Motor neuron (in vitro differentiated cells): ENCODE measurements at regions not wholly inside any gene's neighbourhood (a gene's known extent, or its start where the extent isn't known, plus 50 kb on each side); places are given as distances from the start of the nearest gene placed in this dataset.
"Not testable (repeated sequence)": the region's sequence is repeated elsewhere in the genome, so short reads cannot be mapped to it uniquely, and the experiment has no call there.

Source experiments
- ATAC-seq, 8 experiments: fragments of 200-7000 bp; cut with Tn5 transposase; replicated peaks in 6 of 8; 2 replicates each; pipeline ENCODE4 v1.8.0; 2021; ENCODE audit warnings: mild to moderate bottlenecking in 8 of 8, moderate library complexity in 8 of 8
- H3K27ac ChIP-seq, 2 donors: fragments of 250-450 bp; sonication (Bioruptor Pico); 2 replicates each; pipeline ENCODE4 v1.9.0; 2021; ENCODE audit warnings: antibody characterized with exemption in 2 of 2, mild to moderate bottlenecking in 2 of 2, moderate library complexity in 1 of 2
- H3K4me1 ChIP-seq, 2 donors: fragments of 250-450 bp; sonication (Bioruptor Pico); replicated peaks in 1 of 2; 2 replicates each; pipeline ENCODE4 v1.6.1; 2021; ENCODE audit warnings: antibody characterized with exemption in 2 of 2, mild to moderate bottlenecking in 2 of 2, moderate library complexity in 1 of 2
- H3K4me3 ChIP-seq, 5 donors: fragments of 250-450 bp; sonication (Bioruptor Pico); 2 replicates each; pipeline ENCODE4 v1.9.0; 2021; ENCODE audit warnings: antibody characterized with exemption in 5 of 5, mild to moderate bottlenecking in 5 of 5, moderate library complexity in 4 of 5
- WGBS, 10 experiments: fragments of 450-650 bp; shearing (Covaris generic); methylation state at CpG; one replicate each; pipeline ENCODE4 v1.0.0; 2022; 5-methylcytosine and 5-hydroxymethylcytosine counted together
- in situ Hi-C, 9 experiments: fragments of 400-800 bp; cut with MboI; loops; one replicate each; pipeline ENCODE4 v1.15.0; 2021; ENCODE audit warnings: low sequenced_read_pairs in 9 of 9, low pct_unique_long_range_greater_than_20kb in 2 of 9; ENCODE audit not compliant: unreplicated experiment in 9 of 9

- Histone ChIP-seq H3K4me1 (peaks cover 21 to 29% of the 10 kb centered on the region in 2 donors), H3K4me3 (no peak overlapping the region), H3K27ac (no peak overlapping the region)
- in situ Hi-C loops = no loop called here
- no peak for ATAC-seq
- 33 to 100% (median 83%) methylated on average over 1 to 5 of the region's 9 CpGs; no CpG with 5 or more reads in 3 of the 10 experiments for WGBS, 10 experiments
Measured at GRCh38 chr6:43934803-43935602, 165.0 kb downstream of the VEGFA start.

DNA sequence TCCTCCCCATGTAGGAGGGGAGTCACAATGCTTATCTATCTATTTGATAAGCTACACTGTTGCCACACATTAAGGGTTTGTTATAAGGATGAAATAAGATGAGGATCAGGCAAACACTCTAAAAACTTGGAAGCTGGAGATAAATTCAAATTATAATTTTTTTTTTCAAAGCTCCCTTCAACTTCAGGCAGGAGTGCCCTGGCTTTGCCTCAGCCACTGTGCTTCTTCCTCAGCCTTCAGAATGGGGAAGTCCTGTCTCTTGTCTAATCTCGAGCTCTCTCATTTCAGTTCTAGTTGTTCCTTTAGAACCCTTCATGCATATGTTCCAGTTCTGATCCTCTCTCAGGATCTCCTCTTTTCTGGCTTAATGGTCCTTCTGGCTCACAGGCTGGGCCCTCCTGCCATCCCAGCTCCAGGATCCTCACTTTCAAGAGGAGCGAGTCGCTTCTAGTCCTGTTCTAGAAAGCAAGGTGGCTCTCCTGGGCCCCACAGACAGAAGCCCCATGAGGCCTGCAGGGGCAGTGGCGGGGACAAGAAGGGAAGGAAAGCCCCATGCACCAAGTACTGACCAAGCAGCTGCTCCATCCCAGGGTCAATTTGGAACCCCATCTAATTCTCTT, 164.3 kb downstream of the VEGFA start:
- H3K27ac ChIP-seq = peak overlapping the region; percentile 76 to 79
- no peak overlapping the region for H3K4me3 ChIP-seq
- in situ Hi-C loops = no loop called here
- ATAC-seq = no peak
- WGBS, 10 experiments = 74 to 100% (median 100%) methylated on average over 1 to 3 of the region's 4 CpGs; no CpG with 5 or more reads in 4 of the 10 experiments
- peaks cover 21 to 29% of the 10 kb centered on the region in 2 donors for H3K4me1 ChIP-seq

- peak in 5 of 8 experiments; percentile 83 to 90 (median 89) for ATAC-seq
- 3 to 100% (median 55%) methylated on average over 1 to 8 of the region's 19 CpGs; no CpG with 5 or more reads in 4 of the 10 experiments for WGBS, 10 experiments
- in situ Hi-C loops = no loop called here
- Histone ChIP-seq H3K4me1 (peaks cover 21 to 29% of the 10 kb centered on the region in 2 donors), H3K4me3 (no peak overlapping the region), H3K27ac (peak overlapping the region; percentile 76 to 79)
Measured at GRCh38 chr6:43933148-43933885, 163.3 kb downstream of the VEGFA start.

GRCh38 chr6:43932259-43933147, 162.5 kb downstream of the VEGFA start:
- WGBS, 10 experiments = 72 to 90% (median 82%) methylated on average over 1 to 10 of the region's 13 CpGs
- in situ Hi-C loops = no loop called here
- ATAC-seq = peak in 4 of 8 experiments; percentile 0 to 12 (median 4)
- no peak overlapping the region for H3K4me3 ChIP-seq
- peaks cover 25 to 36% of the 10 kb centered on the region in 2 donors for H3K4me1 ChIP-seq
- peak overlapping the region; percentile 76 to 79 for H3K27ac ChIP-seq

DNA sequence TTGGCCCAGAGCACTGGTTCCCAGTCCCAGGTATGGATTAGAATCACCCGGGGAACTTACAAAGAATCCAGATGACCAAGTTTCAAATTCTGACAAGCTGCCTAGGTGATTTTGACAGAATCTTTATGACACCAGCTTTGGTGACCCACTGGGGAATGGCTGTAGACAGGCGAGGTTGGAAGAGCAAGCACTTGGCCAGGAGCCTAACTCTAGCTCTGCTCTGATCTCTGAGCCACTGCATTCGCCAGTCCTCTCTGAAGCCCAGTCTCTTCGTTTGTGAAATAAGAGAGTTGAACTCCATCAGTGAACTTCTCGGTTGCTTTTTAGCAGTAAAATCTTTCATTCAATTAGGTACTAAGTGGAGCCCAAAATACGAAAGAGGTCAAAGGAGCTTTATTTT, 161.2 kb downstream of the VEGFA start:
- Histone ChIP-seq H3K27ac (no peak overlapping the region), H3K4me1 (peaks cover 36 to 47% of the 10 kb centered on the region in 2 donors), H3K4me3 (no peak overlapping the region)
- in situ Hi-C loops = no loop called here
- 76 to 100% (median 95%) methylated on average over 1 to 6 of the region's 6 CpGs for WGBS, 10 experiments
- no peak for ATAC-seq

GRCh38 chr6:43930440-43931154, 160.6 kb downstream of the VEGFA start:
- in situ Hi-C loops = no loop called here
- no peak for ATAC-seq
- H3K27ac ChIP-seq = no peak overlapping the region
- H3K4me3 ChIP-seq = no peak overlapping the region
- 71 to 100% (median 86%) methylated on average over 2 to 8 of the region's 8 CpGs; no CpG with 5 or more reads in 2 of the 10 experiments for WGBS, 10 experiments
- peaks cover 42 to 47% of the 10 kb centered on the region in 2 donors for H3K4me1 ChIP-seq

DNA sequence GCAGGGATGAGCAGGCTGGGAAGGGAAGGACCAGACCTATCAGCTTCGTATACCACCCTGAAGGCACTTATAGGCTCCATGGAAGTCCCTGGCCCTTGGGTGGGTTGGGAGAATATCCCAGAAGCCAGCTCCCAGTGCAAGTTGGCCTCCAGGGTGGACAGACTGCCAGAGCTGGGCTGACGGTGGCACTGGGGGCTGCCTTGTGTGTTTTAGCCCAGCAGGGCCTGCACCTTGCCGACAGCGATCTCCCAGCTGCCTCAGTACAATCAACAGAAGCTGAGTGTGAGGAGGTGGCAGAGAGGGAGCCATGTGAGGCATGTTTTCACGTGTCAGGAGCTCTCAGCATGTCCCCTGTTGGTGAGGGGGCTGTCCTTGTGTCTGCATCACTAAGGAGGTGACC, 159.5 kb downstream of the VEGFA start:
- 80 to 92% (median 83%) methylated on average over 1 to 2 of the region's 5 CpGs; no CpG with 5 or more reads in 6 of the 10 experiments for WGBS, 10 experiments
- no peak for ATAC-seq
- in situ Hi-C loops = no loop called here
- no peak overlapping the region for H3K27ac ChIP-seq
- peaks cover 45 to 52% of the 10 kb centered on the region in 2 donors for H3K4me1 ChIP-seq
- no peak overlapping the region for H3K4me3 ChIP-seq

DNA sequence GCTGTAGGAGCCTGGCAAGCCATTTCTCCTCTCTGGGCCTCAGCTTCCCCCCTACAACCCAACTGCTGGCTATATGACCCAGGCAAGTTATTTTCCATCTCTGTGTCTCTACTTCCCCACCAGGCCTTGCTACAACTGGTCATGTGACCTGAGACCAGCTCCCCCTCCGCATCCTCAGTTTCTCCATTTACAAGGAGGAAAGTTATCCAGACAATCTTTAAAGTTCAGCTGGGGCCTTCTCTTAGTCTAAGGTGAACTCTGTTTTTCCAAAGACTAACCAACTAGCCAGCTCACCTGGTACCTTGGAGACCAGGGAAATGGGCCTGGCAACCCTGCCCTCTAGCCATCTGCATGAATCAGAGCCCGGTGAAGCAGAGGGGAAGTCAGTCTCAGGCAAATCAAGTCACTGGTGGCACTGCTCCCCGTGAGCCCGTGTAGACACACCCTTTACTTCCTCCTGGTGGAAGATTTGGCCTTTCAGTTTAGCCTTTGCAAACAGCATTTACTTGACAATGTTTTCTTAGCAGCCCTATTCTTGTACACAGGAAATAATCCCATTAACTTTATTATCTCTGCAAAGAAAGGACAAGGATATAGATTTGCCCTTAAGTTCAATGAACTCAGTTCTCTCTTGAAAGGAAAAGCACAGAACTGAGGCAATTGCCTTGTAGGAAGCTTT, 157.7 kb downstream of the VEGFA start:
- no peak overlapping the region for H3K4me3 ChIP-seq
- no peak for ATAC-seq
- in situ Hi-C loops = no loop called here
- H3K27ac ChIP-seq = peak overlapping the region; percentile 88 to 97
- WGBS, 10 experiments = 80 to 100% (median 95%) methylated on average over 1 to 2 of the region's 4 CpGs; no CpG with 5 or more reads in 6 of the 10 experiments
- H3K4me1 ChIP-seq = peaks cover 27 to 34% of the 10 kb centered on the region in 2 donors

DNA sequence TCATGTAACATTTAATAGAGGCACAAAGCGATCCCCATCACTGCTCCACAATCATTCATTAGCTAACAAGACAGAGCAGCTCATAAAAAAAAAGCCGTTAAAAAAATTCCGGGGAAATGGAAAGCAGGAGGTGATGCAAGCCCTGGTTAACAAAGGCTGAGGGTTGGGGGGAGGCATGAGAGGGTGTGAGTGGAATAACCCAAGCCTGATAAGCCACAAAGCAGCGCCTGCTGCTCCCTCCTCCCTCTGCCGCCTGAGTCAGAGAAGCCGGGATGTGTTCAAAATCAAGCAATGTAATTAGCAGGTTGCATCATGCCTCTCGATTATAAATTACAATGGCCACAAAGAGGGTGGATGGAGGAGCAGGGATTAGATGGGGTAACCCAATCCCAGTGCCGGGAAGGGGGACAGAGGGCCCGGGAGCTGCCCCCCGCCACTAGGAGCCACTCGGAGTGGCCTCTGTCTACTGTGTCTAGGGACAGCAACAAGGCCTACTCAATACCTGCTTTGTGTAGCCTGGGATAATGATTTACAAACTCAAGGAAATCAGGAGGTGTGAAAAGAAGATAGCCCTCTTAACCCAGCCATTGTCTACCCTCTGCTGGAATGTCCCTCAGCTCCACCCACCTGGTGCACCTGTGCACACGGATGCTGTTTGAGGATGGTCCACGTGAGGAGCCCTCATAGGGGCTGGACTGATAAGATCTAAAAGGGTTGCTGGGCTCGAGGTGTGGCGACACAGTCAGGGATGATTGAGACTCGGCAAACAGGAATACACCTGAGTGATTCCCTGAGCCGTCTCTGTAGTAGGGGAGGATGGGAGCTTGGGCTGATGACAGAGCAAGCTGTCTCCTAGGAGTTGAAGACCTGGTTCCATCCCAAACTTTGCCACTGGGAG, 156.9 kb downstream of the VEGFA start:
- ATAC-seq = peak; percentile 85 to 99 (median 97)
- Histone ChIP-seq H3K27ac (peak overlapping the region; percentile 88 to 97), H3K4me1 (peaks cover 24 to 37% of the 10 kb centered on the region in 2 donors), H3K4me3 (no peak overlapping the region)
- WGBS, 10 experiments = 0 to 61% (median 26%) methylated on average over 1 to 10 of the region's 17 CpGs
- in situ Hi-C loops = no loop called here

DNA sequence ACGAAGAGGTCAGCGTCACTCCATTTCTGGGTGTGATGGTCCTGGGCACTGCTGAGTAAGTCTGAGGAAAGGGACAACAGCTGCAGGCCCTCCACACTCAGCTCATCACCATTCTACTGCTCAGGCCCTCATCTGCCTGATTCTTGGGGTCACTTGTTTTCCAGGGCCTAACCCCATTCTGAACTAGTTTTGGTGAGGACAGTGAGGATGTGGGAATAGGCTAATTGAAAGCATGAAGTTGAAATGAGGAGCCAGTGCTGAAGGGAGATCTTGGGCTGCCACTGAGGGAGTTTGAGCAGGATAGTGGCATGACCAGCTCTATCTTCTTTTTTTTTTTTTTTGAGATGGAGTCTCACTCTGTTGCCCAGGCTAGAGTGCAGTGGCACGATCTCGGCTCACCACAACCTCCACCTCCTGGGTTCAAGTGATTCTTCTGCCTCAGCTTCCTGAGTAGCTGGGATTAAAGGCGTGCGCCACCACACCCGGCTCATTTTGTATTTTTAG, 155.7 kb downstream of the VEGFA start:
- ATAC-seq, in situ Hi-C loops: not testable (repeated sequence)
- WGBS, 10 experiments = 93 to 100% (median 100%) methylated on average over 1 to 3 of the region's 7 CpGs; no CpG with 5 or more reads in 6 of the 10 experiments

More for the DNA sequence above, 155.7 kb downstream of the VEGFA start:
- H3K27ac ChIP-seq = peak overlapping the region; percentile 88 to 97
- H3K4me1 ChIP-seq = peaks cover 30 to 41% of the 10 kb centered on the region in 2 donors
- H3K4me3 ChIP-seq = not testable (repeated sequence)
